PC-9 (cell line): ENCODE measurements at regions not wholly inside any gene's neighbourhood (a gene's known extent, or its start where the extent isn't known, plus 50 kb on each side); places are given as distances from the start of the nearest gene placed in this dataset.

Experiments used
- CTCF ChIP-seq: fragments of 200-600 bp; sonication (generic); conservative IDR thresholded peaks from 2 replicates; pipeline ENCODE4 v1.6.1; 2017; ENCODE audit warnings: mixed run types, antibody characterized with exemption, mild to moderate bottlenecking, moderate library complexity
- EZH2 ChIP-seq: fragments of 200-600 bp; sonication (generic); IDR thresholded peaks from 2 replicates; pipeline ENCODE4 v1.8.0; 2017; ENCODE audit warnings: antibody characterized with exemption, low read depth

GRCh38 chr19:34618410-34618809 lies 58.5 kb downstream of the SCGB2B2 start:
- no peak for TF ChIP-seq CTCF
- no peak for TF ChIP-seq EZH2
